ENCODE measurements at regions not wholly inside any gene's neighbourhood (a gene's known extent, or its start where the extent isn't known, plus 50 kb on each side); places are given as distances from the start of the nearest gene placed in this dataset.
"Not testable (repeated sequence)": the region's sequence is repeated elsewhere in the genome, so short reads cannot be mapped to it uniquely, and the experiment has no call there.

GRCh38 chr3:13228584-13228983 is 155.4 kb upstream of the IQSEC1 start:
- H3K9me3 ChIP-seq (ENCODE audit: control insufficient read depth, low read length) = no peaks in the 10 kb centered on the region
- H3K9ac ChIP-seq (ENCODE audit: low read length) = no peak overlapping the region
- H2BK120ac ChIP-seq (ENCODE audit: low read depth, low read length) = no peak overlapping the region
- 82% methylated on average over 3 of the region's 3 CpGs for WGBS
- H2BK12ac ChIP-seq (ENCODE audit: low read length in 2 of 2) = no peak overlapping the region
- no peak overlapping the region for H3K4me3 ChIP-seq (ENCODE audit: insufficient read depth in 1 of 2, low read depth in 1 of 2, low read length in 2 of 2)
- no peak overlapping the region for H4K91ac ChIP-seq (ENCODE audit: low read length)
- no peak overlapping the region for H2BK15ac ChIP-seq (ENCODE audit: low read depth, poor library complexity, severe bottlenecking)
- H3K18ac ChIP-seq (ENCODE audit: low read depth in 1 of 2, low read length in 2 of 2) = no peak overlapping the region
- H3K36me3 ChIP-seq (ENCODE audit: control insufficient read depth in 1 of 2, insufficient read depth in 2 of 2, low read depth in 1 of 2, low read length in 2 of 2) = no peaks in the 10 kb centered on the region
- no peak overlapping the region for H2BK5ac ChIP-seq (ENCODE audit: low read depth, low read length, poor library complexity, severe bottlenecking)
- no peak overlapping the region for H3K4ac ChIP-seq (ENCODE audit: low read depth in 1 of 2, low read length in 2 of 2)
- H2AFZ ChIP-seq (ENCODE audit: low read depth, low read length) = no peak overlapping the region
- no peak overlapping the region for H3K4me2 ChIP-seq (ENCODE audit: low read length, poor library complexity, severe bottlenecking)
- H4K8ac ChIP-seq (ENCODE audit: low read length) = no peak overlapping the region
- H2AK5ac ChIP-seq (ENCODE audit: low read length, severe bottlenecking) = no peak overlapping the region
- no peak overlapping the region for H3K23ac ChIP-seq (ENCODE audit: low read length in 2 of 2)
- DNase-seq = no peak
- no peaks in the 10 kb centered on the region for H3K4me1 ChIP-seq (ENCODE audit: control insufficient read depth, insufficient read depth, low read depth, low read length)
- peaks cover 29 to 42% of the 10 kb centered on the region in 2 experiments for H3K27me3 ChIP-seq (ENCODE audit: control insufficient read depth in 1 of 2, insufficient read depth in 1 of 2, low read length in 2 of 2)
- no peak overlapping the region for H3K14ac ChIP-seq (ENCODE audit: low read length in 2 of 2)
- H3K27ac ChIP-seq (ENCODE audit: low read length, poor library complexity, severe bottlenecking) = no peak overlapping the region
- H3K79me1 ChIP-seq (replicated peaks; ENCODE audit: low read length, poor library complexity, severe bottlenecking) = no peaks in the 10 kb centered on the region

DNA sequence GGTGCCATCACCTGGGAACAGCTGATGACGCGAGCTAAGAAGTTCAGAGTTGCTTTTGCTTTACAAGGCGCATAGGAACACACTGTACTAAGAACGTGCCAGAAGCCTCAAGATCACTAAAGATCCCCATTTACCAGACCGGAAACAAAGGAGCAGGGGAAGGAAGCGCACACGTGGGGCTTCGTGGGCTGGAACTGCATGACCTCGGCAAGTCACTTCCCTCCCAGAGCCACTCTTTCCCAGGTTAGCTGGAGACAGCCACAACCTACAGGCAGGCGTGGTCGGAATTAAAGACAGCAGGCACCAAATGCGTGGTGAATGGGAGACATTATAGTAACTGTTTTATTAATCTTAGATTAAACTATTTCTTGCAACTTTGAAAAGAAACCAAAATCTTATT is 154.9 kb upstream of the IQSEC1 start:
- H4K8ac ChIP-seq (ENCODE audit: low read length); H3K18ac ChIP-seq (ENCODE audit: low read depth in 1 of 2, low read length in 2 of 2); H4K91ac ChIP-seq (ENCODE audit: low read length); H2AK5ac ChIP-seq (ENCODE audit: low read length, severe bottlenecking); H3K4me2 ChIP-seq (ENCODE audit: low read length, poor library complexity, severe bottlenecking); H2BK15ac ChIP-seq (ENCODE audit: low read depth, poor library complexity, severe bottlenecking); H3K27ac ChIP-seq (ENCODE audit: low read length, poor library complexity, severe bottlenecking); H2AFZ ChIP-seq (ENCODE audit: low read depth, low read length); H2BK12ac ChIP-seq (ENCODE audit: low read length in 2 of 2); H2BK5ac ChIP-seq (ENCODE audit: low read depth, low read length, poor library complexity, severe bottlenecking); H3K4ac ChIP-seq (ENCODE audit: low read depth in 1 of 2, low read length in 2 of 2); H3K36me3 ChIP-seq (ENCODE audit: control insufficient read depth in 1 of 2, insufficient read depth in 2 of 2, low read depth in 1 of 2, low read length in 2 of 2); DNase-seq; H2BK120ac ChIP-seq (ENCODE audit: low read depth, low read length); H3K14ac ChIP-seq (ENCODE audit: low read length in 2 of 2); H3K4me3 ChIP-seq (ENCODE audit: insufficient read depth in 1 of 2, low read depth in 1 of 2, low read length in 2 of 2); H3K4me1 ChIP-seq (ENCODE audit: control insufficient read depth, insufficient read depth, low read depth, low read length); H3K9ac ChIP-seq (ENCODE audit: low read length); H3K79me1 ChIP-seq (replicated peaks; ENCODE audit: low read length, poor library complexity, severe bottlenecking); H3K9me3 ChIP-seq (ENCODE audit: control insufficient read depth, low read length); H3K23ac ChIP-seq (ENCODE audit: low read length in 2 of 2): not testable (repeated sequence)
- H3K27me3 ChIP-seq (ENCODE audit: control insufficient read depth in 1 of 2, insufficient read depth in 1 of 2, low read length in 2 of 2) = peaks cover 29 to 41% of the 10 kb centered on the region in 2 experiments
- WGBS = 83% methylated on average over 3 of the region's 12 CpGs

- no peaks in the 10 kb centered on the region for H3K36me3 ChIP-seq (ENCODE audit: control insufficient read depth in 1 of 2, insufficient read depth in 2 of 2, low read depth in 1 of 2, low read length in 2 of 2)
- H2AK5ac ChIP-seq (ENCODE audit: low read length, severe bottlenecking) = no peak overlapping the region
- H4K91ac ChIP-seq (ENCODE audit: low read length) = no peak overlapping the region
- H2BK15ac ChIP-seq (ENCODE audit: low read depth, poor library complexity, severe bottlenecking) = no peak overlapping the region
- no peak overlapping the region for H2BK12ac ChIP-seq (ENCODE audit: low read length in 2 of 2)
- no peak overlapping the region for H3K4ac ChIP-seq (ENCODE audit: low read depth in 1 of 2, low read length in 2 of 2)
- no peak overlapping the region for H2BK5ac ChIP-seq (ENCODE audit: low read depth, low read length, poor library complexity, severe bottlenecking)
- no peaks in the 10 kb centered on the region for H3K79me1 ChIP-seq (replicated peaks; ENCODE audit: low read length, poor library complexity, severe bottlenecking)
- H3K18ac ChIP-seq (ENCODE audit: low read depth in 1 of 2, low read length in 2 of 2) = no peak overlapping the region
- no peaks in the 10 kb centered on the region for H3K9me3 ChIP-seq (ENCODE audit: control insufficient read depth, low read length)
- no peak for DNase-seq
- H3K4me2 ChIP-seq (ENCODE audit: low read length, poor library complexity, severe bottlenecking) = no peak overlapping the region
- H4K8ac ChIP-seq (ENCODE audit: low read length) = no peak overlapping the region
- H3K9ac ChIP-seq (ENCODE audit: low read length) = no peak overlapping the region
- peaks cover 1% of the 10 kb centered on the region for H3K4me1 ChIP-seq (ENCODE audit: control insufficient read depth, insufficient read depth, low read depth, low read length)
- H3K27me3 ChIP-seq (ENCODE audit: control insufficient read depth in 1 of 2, insufficient read depth in 1 of 2, low read length in 2 of 2) = peaks cover 25 to 38% of the 10 kb centered on the region in 2 experiments
- H2AFZ ChIP-seq (ENCODE audit: low read depth, low read length) = no peak overlapping the region
- no peak overlapping the region for H3K4me3 ChIP-seq (ENCODE audit: insufficient read depth in 1 of 2, low read depth in 1 of 2, low read length in 2 of 2)
- 89% methylated on average over 23 of the region's 23 CpGs for WGBS
- no peak overlapping the region for H3K14ac ChIP-seq (ENCODE audit: low read length in 2 of 2)
- H3K23ac ChIP-seq (ENCODE audit: low read length in 2 of 2) = no peak overlapping the region
- H3K27ac ChIP-seq (ENCODE audit: low read length, poor library complexity, severe bottlenecking) = no peak overlapping the region
- no peak overlapping the region for H2BK120ac ChIP-seq (ENCODE audit: low read depth, low read length)
Observed at GRCh38 chr3:13227315-13228165, 154.3 kb upstream of the IQSEC1 start.

GRCh38 chr3:13224967-13225366 is 151.7 kb upstream of the IQSEC1 start:
- Histone ChIP-seq H2BK15ac (ENCODE audit: low read depth, poor library complexity, severe bottlenecking) (no peak overlapping the region), H4K91ac (ENCODE audit: low read length) (no peak overlapping the region), H3K4ac (ENCODE audit: low read depth in 1 of 2, low read length in 2 of 2) (no peak overlapping the region), H3K4me2 (ENCODE audit: low read length, poor library complexity, severe bottlenecking) (no peak overlapping the region), H3K27ac (ENCODE audit: low read length, poor library complexity, severe bottlenecking) (no peak overlapping the region), H3K36me3 (ENCODE audit: control insufficient read depth in 1 of 2, insufficient read depth in 2 of 2, low read depth in 1 of 2, low read length in 2 of 2) (no peaks in the 10 kb centered on the region), H4K8ac (ENCODE audit: low read length) (no peak overlapping the region), H3K9ac (ENCODE audit: low read length) (no peak overlapping the region), H2BK12ac (ENCODE audit: low read length in 2 of 2) (no peak overlapping the region), H2BK5ac (ENCODE audit: low read depth, low read length, poor library complexity, severe bottlenecking) (no peak overlapping the region), H2AK5ac (ENCODE audit: low read length, severe bottlenecking) (no peak overlapping the region), H3K4me3 (ENCODE audit: insufficient read depth in 1 of 2, low read depth in 1 of 2, low read length in 2 of 2) (no peak overlapping the region), H2BK120ac (ENCODE audit: low read depth, low read length) (no peak overlapping the region), H3K9me3 (ENCODE audit: control insufficient read depth, low read length) (no peaks in the 10 kb centered on the region), H3K27me3 (ENCODE audit: control insufficient read depth in 1 of 2, insufficient read depth in 1 of 2, low read length in 2 of 2) (peaks cover 9 to 23% of the 10 kb centered on the region in 2 experiments), H3K14ac (ENCODE audit: low read length in 2 of 2) (no peak overlapping the region), H3K18ac (ENCODE audit: low read depth in 1 of 2, low read length in 2 of 2) (no peak overlapping the region), H3K79me1 (replicated peaks; ENCODE audit: low read length, poor library complexity, severe bottlenecking) (no peaks in the 10 kb centered on the region), H2AFZ (ENCODE audit: low read depth, low read length) (no peak overlapping the region), H3K23ac (ENCODE audit: low read length in 2 of 2) (no peak overlapping the region), H3K4me1 (ENCODE audit: control insufficient read depth, insufficient read depth, low read depth, low read length) (peaks cover 1% of the 10 kb centered on the region)
- 80% methylated on average over 4 of the region's 4 CpGs for WGBS
- no peak for DNase-seq

All from mesenchymal stem cell (in vitro differentiated cells and primary cell).